ENCODE measurements at regions not wholly inside any gene's neighbourhood (a gene's known extent, or its start where the extent isn't known, plus 50 kb on each side); places are given as distances from the start of the nearest gene placed in this dataset.

- FAIRE-seq, result no peak
- TF ChIP-seq POLR2A (IDR thresholded peaks at IDR 0.05; ENCODE audit: low read depth, low read length), result no peak
- TF ChIP-seq POLR2AphosphoS5 (IDR thresholded peaks at IDR 0.05; ENCODE audit: low read depth, low read length), result no peak
- TF ChIP-seq TAF1 (IDR thresholded peaks at IDR 0.05; ENCODE audit: borderline replicate concordance, low read depth, low read length), result no peak
- no peak for DNase-seq (ENCODE audit: insufficient read length)
Observed at GRCh38 chr6:147793871-147794643, 285.6 kb downstream of the SAMD5 start.

GRCh38 chr6:147802459-147802858 is 294.0 kb downstream of the SAMD5 start:
- FAIRE-seq, result no peak
- no peak for TF ChIP-seq POLR2AphosphoS5 (IDR thresholded peaks at IDR 0.05; ENCODE audit: low read depth, low read length)
- no peak for TF ChIP-seq TAF1 (IDR thresholded peaks at IDR 0.05; ENCODE audit: borderline replicate concordance, low read depth, low read length)
- TF ChIP-seq POLR2A (IDR thresholded peaks at IDR 0.05; ENCODE audit: low read depth, low read length), result no peak
- DNase-seq (ENCODE audit: insufficient read length), result no peak

GRCh38 chr6:147805155-147805554 is 296.7 kb downstream of the SAMD5 start:
- no peak for TF ChIP-seq POLR2AphosphoS5 (IDR thresholded peaks at IDR 0.05; ENCODE audit: low read depth, low read length)
- TF ChIP-seq POLR2A (IDR thresholded peaks at IDR 0.05; ENCODE audit: low read depth, low read length), result no peak
- no peak for TF ChIP-seq TAF1 (IDR thresholded peaks at IDR 0.05; ENCODE audit: borderline replicate concordance, low read depth, low read length)
- no peak for DNase-seq (ENCODE audit: insufficient read length)
- no peak for FAIRE-seq

- FAIRE-seq, result no peak
- no peak for DNase-seq (ENCODE audit: insufficient read length)
- TF ChIP-seq POLR2A (IDR thresholded peaks at IDR 0.05; ENCODE audit: low read depth, low read length) (no peak), POLR2AphosphoS5 (IDR thresholded peaks at IDR 0.05; ENCODE audit: low read depth, low read length) (no peak), TAF1 (IDR thresholded peaks at IDR 0.05; ENCODE audit: borderline replicate concordance, low read depth, low read length) (no peak)
Observed at GRCh38 chr6:147806697-147807096, 298.2 kb downstream of the SAMD5 start.

GRCh38 chr6:147808640-147809039 is 300.1 kb downstream of the SAMD5 start:
- FAIRE-seq, result no peak
- no peak for DNase-seq (ENCODE audit: insufficient read length)
- TF ChIP-seq POLR2AphosphoS5 (IDR thresholded peaks at IDR 0.05; ENCODE audit: low read depth, low read length) (no peak), TAF1 (IDR thresholded peaks at IDR 0.05; ENCODE audit: borderline replicate concordance, low read depth, low read length) (no peak), POLR2A (IDR thresholded peaks at IDR 0.05; ENCODE audit: low read depth, low read length) (no peak)

GRCh38 chr6:147811913-147812629 is 303.6 kb downstream of the SAMD5 start:
- DNase-seq (ENCODE audit: insufficient read length), result no peak

GRCh38 chr6:147817042-147817689 is 308.7 kb downstream of the SAMD5 start:
- FAIRE-seq, result no peak
- no peak for TF ChIP-seq POLR2A (IDR thresholded peaks at IDR 0.05; ENCODE audit: low read depth, low read length)
- TF ChIP-seq POLR2AphosphoS5 (IDR thresholded peaks at IDR 0.05; ENCODE audit: low read depth, low read length), result no peak
- no peak for TF ChIP-seq TAF1 (IDR thresholded peaks at IDR 0.05; ENCODE audit: borderline replicate concordance, low read depth, low read length)
- no peak for DNase-seq (ENCODE audit: insufficient read length)

More at GRCh38 chr6:147811913-147812629, 303.6 kb downstream of the SAMD5 start:
- FAIRE-seq, result no peak
- no peak for TF ChIP-seq TAF1 (IDR thresholded peaks at IDR 0.05; ENCODE audit: borderline replicate concordance, low read depth, low read length)
- TF ChIP-seq POLR2A (IDR thresholded peaks at IDR 0.05; ENCODE audit: low read depth, low read length), result no peak
- TF ChIP-seq POLR2AphosphoS5 (IDR thresholded peaks at IDR 0.05; ENCODE audit: low read depth, low read length), result no peak

- no peak for FAIRE-seq
- TF ChIP-seq TAF1 (IDR thresholded peaks at IDR 0.05; ENCODE audit: borderline replicate concordance, low read depth, low read length), result no peak
- no peak for TF ChIP-seq POLR2A (IDR thresholded peaks at IDR 0.05; ENCODE audit: low read depth, low read length)
- TF ChIP-seq POLR2AphosphoS5 (IDR thresholded peaks at IDR 0.05; ENCODE audit: low read depth, low read length), result no peak
- no peak for DNase-seq (ENCODE audit: insufficient read length)
Observed at GRCh38 chr6:147820520-147820919, 312.0 kb downstream of the SAMD5 start.

GRCh38 chr6:147821295-147821897 is 312.9 kb downstream of the SAMD5 start:
- FAIRE-seq (no peak), DNase-seq (ENCODE audit: insufficient read length) (no peak)
- TF ChIP-seq POLR2A (IDR thresholded peaks at IDR 0.05; ENCODE audit: low read depth, low read length) (no peak), TAF1 (IDR thresholded peaks at IDR 0.05; ENCODE audit: borderline replicate concordance, low read depth, low read length) (no peak), POLR2AphosphoS5 (IDR thresholded peaks at IDR 0.05; ENCODE audit: low read depth, low read length) (no peak)

- no peak for TF ChIP-seq TAF1 (IDR thresholded peaks at IDR 0.05; ENCODE audit: borderline replicate concordance, low read depth, low read length)
- no peak for TF ChIP-seq POLR2A (IDR thresholded peaks at IDR 0.05; ENCODE audit: low read depth, low read length)
- no peak for TF ChIP-seq POLR2AphosphoS5 (IDR thresholded peaks at IDR 0.05; ENCODE audit: low read depth, low read length)
Observed at GRCh38 chr6:147823936-147824335, 315.4 kb downstream of the SAMD5 start.

GRCh38 chr6:147825848-147826247 is 317.4 kb downstream of the SAMD5 start:
- FAIRE-seq (no peak), DNase-seq (ENCODE audit: insufficient read length) (no peak)
- TF ChIP-seq POLR2A (IDR thresholded peaks at IDR 0.05; ENCODE audit: low read depth, low read length), result no peak
- TF ChIP-seq POLR2AphosphoS5 (IDR thresholded peaks at IDR 0.05; ENCODE audit: low read depth, low read length), result no peak
- TF ChIP-seq TAF1 (IDR thresholded peaks at IDR 0.05; ENCODE audit: borderline replicate concordance, low read depth, low read length), result no peak

More at GRCh38 chr6:147823936-147824335, 315.4 kb downstream of the SAMD5 start:
- no peak for DNase-seq (ENCODE audit: insufficient read length)
- FAIRE-seq, result no peak
